OCI-LY7 (cell line): ENCODE measurements at regions not wholly inside any gene's neighbourhood (a gene's known extent, or its start where the extent isn't known, plus 50 kb on each side); places are given as distances from the start of the nearest gene placed in this dataset.

Experiments used
- BruUV-seq: library from RNA; stranded (reverse); fragments of 400-500 nt; replicated peaks from 2 replicates; lab custom pipeline; 2021; lab: Mats Ljungman, UMichigan
- CTCF ChIA-PET: fragments of 300-600 bp; sonication (Branson Sonifier 250); formaldehyde crosslinking; loops from one replicate; lab custom pipeline; 2022; ENCODE audit warnings: antibody characterized with exemption; ENCODE audit not compliant: unreplicated experiment; lab: Charles Lee
- POLR2A ChIA-PET: fragments of 300-600 bp; sonication (Branson Sonifier 250); formaldehyde crosslinking; loops from one replicate; lab custom pipeline; 2022; ENCODE audit warnings: antibody characterized with exemption; lab: Charles Lee
- DNase-seq: peaks from one replicate; pipeline ENCODE4 v3.0.0-alpha.2; 2015; ENCODE audit warnings: low spot score
- H2AFZ ChIP-seq: fragments of 200-600 bp; sonication (generic), shearing (Covaris generic); 2 replicates; pipeline ENCODE4 v1.6.1; 2014; ENCODE audit warnings: mild to moderate bottlenecking, antibody characterized with exemption, low read length, moderate library complexity
- H3K27ac ChIP-seq: fragments of 200-600 bp; sonication (generic); 2 replicates; pipeline ENCODE4 v1.5.1; 2014; ENCODE audit warnings: mixed run types, low read depth, mild to moderate bottlenecking, moderate library complexity, low read length, inconsistent platforms; ENCODE audit not compliant: poor library complexity, severe bottlenecking
- H3K36me3 ChIP-seq: fragments of 200-600 bp; sonication (generic); 2 replicates; pipeline ENCODE4 v1.6.1; 2014; ENCODE audit warnings: mild to moderate bottlenecking, antibody characterized with exemption, low read length, moderate library complexity, mixed read lengths; ENCODE audit not compliant: insufficient read depth
- H3K4me1 ChIP-seq: fragments of 200-600 bp; sonication (generic); 2 replicates; pipeline ENCODE4 v1.5.1; 2014; ENCODE audit warnings: mild to moderate bottlenecking, low read length; ENCODE audit not compliant: insufficient read depth, poor library complexity, severe bottlenecking
- H3K4me2 ChIP-seq: fragments of 200-600 bp; sonication (generic); 2 replicates; pipeline ENCODE4 v1.6.1; 2014; ENCODE audit warnings: mild to moderate bottlenecking, low read length
- H3K4me3 ChIP-seq: fragments of 200-600 bp; sonication (generic); 2 replicates; pipeline ENCODE4 v1.5.1; 2014; ENCODE audit warnings: mild to moderate bottlenecking, low read depth, low read length; ENCODE audit not compliant: poor library complexity, severe bottlenecking
- H3K79me2 ChIP-seq: fragments of 200-600 bp; sonication (generic); 2 replicates; pipeline ENCODE4 v1.6.1; 2016; ENCODE audit warnings: low read depth, mild to moderate bottlenecking, low read length, moderate library complexity, mixed read lengths; ENCODE audit not compliant: insufficient read depth
- H3K9me2 ChIP-seq: fragments of 200-600 bp; sonication (generic); 2 replicates; pipeline ENCODE4 v1.6.1; 2016; ENCODE audit warnings: mild to moderate bottlenecking, low read length, mixed read lengths; ENCODE audit not compliant: insufficient read depth
- H3K9me3 ChIP-seq: fragments of 200-600 bp; sonication (generic); 2 replicates; pipeline ENCODE4 v1.6.1; 2014; ENCODE audit warnings: mild to moderate bottlenecking, mixed run types, low read length, mixed read lengths
- H4K20me1 ChIP-seq: fragments of 200-600 bp; sonication (generic); 2 replicates; pipeline ENCODE4 v1.6.1; 2014; ENCODE audit warnings: mild to moderate bottlenecking, antibody characterized with exemption, low read length, moderate library complexity, mixed read lengths; ENCODE audit not compliant: insufficient read depth
- EZH2phosphoT487 ChIP-seq: fragments of 200-600 bp; sonication (generic); IDR thresholded peaks from 2 replicates; pipeline ENCODE4 v1.6.1; 2018; ENCODE audit warnings: low read depth, borderline replicate concordance, mild to moderate bottlenecking, mixed run types, antibody characterized with exemption, low read length, moderate library complexity, mixed read lengths
- intact Hi-C: fragments of 100-400 bp; cut with micrococcal nuclease; formaldehyde crosslinking; loops from one replicate; pipeline ENCODE4 v1.10.0; 2022; ENCODE audit not compliant: unreplicated experiment
- TF ChIP-seq, protein P1 (sequence below): fragments of 200-600 bp; sonication (generic); conservative IDR thresholded peaks from 2 replicates; pipeline ENCODE4 v1.5.1; 2014; ENCODE audit warnings: mild to moderate bottlenecking, antibody characterized with exemption, low read length, moderate library complexity, mixed read lengths

DNA sequence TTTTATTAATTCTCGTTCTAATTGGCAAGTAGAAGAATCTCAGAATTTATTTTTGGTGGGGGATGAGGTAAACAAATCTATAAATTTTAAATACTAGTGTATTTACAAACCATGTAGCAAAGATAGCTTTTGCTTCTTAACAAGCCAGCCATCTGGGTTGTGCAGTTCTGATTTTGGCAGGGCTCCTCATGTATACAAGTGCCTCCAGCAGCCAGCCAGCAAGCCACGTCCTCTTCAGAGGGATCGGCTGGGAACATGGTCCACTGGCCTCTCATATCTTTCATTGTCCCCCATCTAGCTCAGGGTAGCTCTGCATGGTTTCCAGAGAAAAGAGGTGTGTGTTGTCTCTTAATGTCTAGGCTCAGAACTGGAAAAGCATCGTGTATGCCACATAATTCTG, 659.1 kb downstream of the MRPL39 start:
- BruUV-seq = no TSS peak
- no peak for DNase-seq
- intact Hi-C loops = no loop called here
- ChIA-PET POLR2A (interaction anchor here (0.6 to 0.7 kb wide), 3 partner anchors 16 to 1414 kb away, joined by 3 to 10 read pairs (median 3); no protein-coding TSS in a partner anchor), CTCF (no interaction called here)
- Histone ChIP-seq H3K4me2 (no peak overlapping the region), H2AFZ (no peak overlapping the region), H3K79me2 (no peaks in the 10 kb centered on the region), H3K4me3 (no peak overlapping the region), H3K9me3 (peaks cover 8% of the 10 kb centered on the region; the same call in 1 of the 2 replicates), H3K36me3 (no peaks in the 10 kb centered on the region), H4K20me1 (no peaks in the 10 kb centered on the region), H3K27ac (no peak overlapping the region), H3K9me2 (no peaks in the 10 kb centered on the region), H3K4me1 (no peaks in the 10 kb centered on the region)
- TF ChIP-seq EZH2phosphoT487 = no peak
- TF ChIP-seq, protein P1, sequence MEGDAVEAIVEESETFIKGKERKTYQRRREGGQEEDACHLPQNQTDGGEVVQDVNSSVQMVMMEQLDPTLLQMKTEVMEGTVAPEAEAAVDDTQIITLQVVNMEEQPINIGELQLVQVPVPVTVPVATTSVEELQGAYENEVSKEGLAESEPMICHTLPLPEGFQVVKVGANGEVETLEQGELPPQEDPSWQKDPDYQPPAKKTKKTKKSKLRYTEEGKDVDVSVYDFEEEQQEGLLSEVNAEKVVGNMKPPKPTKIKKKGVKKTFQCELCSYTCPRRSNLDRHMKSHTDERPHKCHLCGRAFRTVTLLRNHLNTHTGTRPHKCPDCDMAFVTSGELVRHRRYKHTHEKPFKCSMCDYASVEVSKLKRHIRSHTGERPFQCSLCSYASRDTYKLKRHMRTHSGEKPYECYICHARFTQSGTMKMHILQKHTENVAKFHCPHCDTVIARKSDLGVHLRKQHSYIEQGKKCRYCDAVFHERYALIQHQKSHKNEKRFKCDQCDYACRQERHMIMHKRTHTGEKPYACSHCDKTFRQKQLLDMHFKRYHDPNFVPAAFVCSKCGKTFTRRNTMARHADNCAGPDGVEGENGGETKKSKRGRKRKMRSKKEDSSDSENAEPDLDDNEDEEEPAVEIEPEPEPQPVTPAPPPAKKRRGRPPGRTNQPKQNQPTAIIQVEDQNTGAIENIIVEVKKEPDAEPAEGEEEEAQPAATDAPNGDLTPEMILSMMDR = no peak

DNA sequence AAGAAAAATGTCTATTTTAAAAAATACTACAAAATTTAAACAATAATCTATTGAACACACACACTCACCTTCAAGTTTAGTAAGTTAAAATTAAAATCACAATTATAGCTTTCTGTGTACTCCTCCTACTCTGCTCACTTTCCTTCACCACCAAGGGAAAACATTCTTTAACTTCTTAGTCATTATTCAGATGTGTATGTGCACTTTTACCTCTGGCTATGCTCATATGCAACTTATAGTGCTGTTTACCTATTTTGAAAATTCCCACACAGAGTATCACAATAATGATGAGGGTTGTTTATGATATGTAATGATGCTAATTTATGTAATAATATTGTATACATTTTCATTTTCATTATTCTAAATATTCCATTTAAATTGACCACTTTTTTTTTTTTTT, 661.4 kb downstream of the MRPL39 start:
- no peaks in the 10 kb centered on the region for H4K20me1 ChIP-seq

More for the DNA sequence above, 661.4 kb downstream of the MRPL39 start:
- no TSS peak for BruUV-seq
- no peak for TF ChIP-seq EZH2phosphoT487
- TF ChIP-seq, protein P1 = no peak
- H3K79me2 ChIP-seq = no peaks in the 10 kb centered on the region
- no peak overlapping the region for H3K27ac ChIP-seq
- H3K4me1 ChIP-seq = no peaks in the 10 kb centered on the region
- H3K9me2 ChIP-seq = no peaks in the 10 kb centered on the region
- H2AFZ ChIP-seq = no peak overlapping the region
- intact Hi-C loops = no loop called here
- CTCF ChIA-PET = no interaction called here
- no peaks in the 10 kb centered on the region for H3K36me3 ChIP-seq
- DNase-seq = no peak
- H3K4me2 ChIP-seq = no peak overlapping the region
- H3K9me3 ChIP-seq = peaks cover 6% of the 10 kb centered on the region; the same call in 1 of the 2 replicates
- POLR2A ChIA-PET = interaction anchor here (0.5 to 0.7 kb wide), 3 partner anchors 9 to 573 kb away, joined by 3 to 6 read pairs (median 4); no protein-coding TSS in a partner anchor
- H3K4me3 ChIP-seq = no peak overlapping the region
